ENCODE measurements at regions not wholly inside any gene's neighbourhood (a gene's known extent, or its start where the extent isn't known, plus 50 kb on each side); places are given as distances from the start of the nearest gene placed in this dataset.

DNA sequence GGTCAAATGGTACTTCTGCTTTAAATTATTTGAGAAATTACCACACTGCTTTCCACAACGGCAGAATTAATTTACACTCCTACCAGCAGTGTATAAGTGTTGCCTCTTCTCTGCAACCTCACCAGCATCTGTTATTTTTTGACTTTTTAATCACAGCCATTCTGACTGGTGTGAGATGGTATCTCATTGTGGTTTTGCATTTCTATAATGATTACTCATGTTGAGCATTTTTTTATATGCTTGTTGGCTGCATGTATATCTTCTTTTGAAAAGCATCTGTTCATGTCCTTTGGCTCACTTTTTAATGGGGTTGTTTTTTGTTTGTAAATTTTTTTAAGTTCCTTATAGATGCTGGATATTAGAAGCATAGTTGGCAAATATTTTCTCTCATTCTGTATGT, 446.7 kb downstream of the PMP22 start:
- TF ChIP-seq, protein P1, sequence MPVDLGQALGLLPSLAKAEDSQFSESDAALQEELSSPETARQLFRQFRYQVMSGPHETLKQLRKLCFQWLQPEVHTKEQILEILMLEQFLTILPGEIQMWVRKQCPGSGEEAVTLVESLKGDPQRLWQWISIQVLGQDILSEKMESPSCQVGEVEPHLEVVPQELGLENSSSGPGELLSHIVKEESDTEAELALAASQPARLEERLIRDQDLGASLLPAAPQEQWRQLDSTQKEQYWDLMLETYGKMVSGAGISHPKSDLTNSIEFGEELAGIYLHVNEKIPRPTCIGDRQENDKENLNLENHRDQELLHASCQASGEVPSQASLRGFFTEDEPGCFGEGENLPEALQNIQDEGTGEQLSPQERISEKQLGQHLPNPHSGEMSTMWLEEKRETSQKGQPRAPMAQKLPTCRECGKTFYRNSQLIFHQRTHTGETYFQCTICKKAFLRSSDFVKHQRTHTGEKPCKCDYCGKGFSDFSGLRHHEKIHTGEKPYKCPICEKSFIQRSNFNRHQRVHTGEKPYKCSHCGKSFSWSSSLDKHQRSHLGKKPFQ (CRISPR knock-in tag; IDR thresholded peaks at IDR 0.05; ENCODE audit: insufficient replicate concordance) = no peak
- TF ChIP-seq, protein P2, sequence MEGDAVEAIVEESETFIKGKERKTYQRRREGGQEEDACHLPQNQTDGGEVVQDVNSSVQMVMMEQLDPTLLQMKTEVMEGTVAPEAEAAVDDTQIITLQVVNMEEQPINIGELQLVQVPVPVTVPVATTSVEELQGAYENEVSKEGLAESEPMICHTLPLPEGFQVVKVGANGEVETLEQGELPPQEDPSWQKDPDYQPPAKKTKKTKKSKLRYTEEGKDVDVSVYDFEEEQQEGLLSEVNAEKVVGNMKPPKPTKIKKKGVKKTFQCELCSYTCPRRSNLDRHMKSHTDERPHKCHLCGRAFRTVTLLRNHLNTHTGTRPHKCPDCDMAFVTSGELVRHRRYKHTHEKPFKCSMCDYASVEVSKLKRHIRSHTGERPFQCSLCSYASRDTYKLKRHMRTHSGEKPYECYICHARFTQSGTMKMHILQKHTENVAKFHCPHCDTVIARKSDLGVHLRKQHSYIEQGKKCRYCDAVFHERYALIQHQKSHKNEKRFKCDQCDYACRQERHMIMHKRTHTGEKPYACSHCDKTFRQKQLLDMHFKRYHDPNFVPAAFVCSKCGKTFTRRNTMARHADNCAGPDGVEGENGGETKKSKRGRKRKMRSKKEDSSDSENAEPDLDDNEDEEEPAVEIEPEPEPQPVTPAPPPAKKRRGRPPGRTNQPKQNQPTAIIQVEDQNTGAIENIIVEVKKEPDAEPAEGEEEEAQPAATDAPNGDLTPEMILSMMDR (CRISPR knock-in tag; IDR thresholded peaks at IDR 0.05) = no peak
- TF ChIP-seq, protein P3, sequence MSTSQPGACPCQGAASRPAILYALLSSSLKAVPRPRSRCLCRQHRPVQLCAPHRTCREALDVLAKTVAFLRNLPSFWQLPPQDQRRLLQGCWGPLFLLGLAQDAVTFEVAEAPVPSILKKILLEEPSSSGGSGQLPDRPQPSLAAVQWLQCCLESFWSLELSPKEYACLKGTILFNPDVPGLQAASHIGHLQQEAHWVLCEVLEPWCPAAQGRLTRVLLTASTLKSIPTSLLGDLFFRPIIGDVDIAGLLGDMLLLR (CRISPR knock-in tag; IDR thresholded peaks at IDR 0.05) = no peak
- no peak for TF ChIP-seq RAD21 (CRISPR knock-in tag; IDR thresholded peaks at IDR 0.05)

All from HepG2 (cell line).